H9 (cell line): ENCODE measurements at regions not wholly inside any gene's neighbourhood (a gene's known extent, or its start where the extent isn't known, plus 50 kb on each side); places are given as distances from the start of the nearest gene placed in this dataset.

Experiments
- DNase-seq: peaks from one replicate; pipeline ENCODE4 v3.0.0-alpha.2; 2017
- H2AFZ ChIP-seq: one replicate; pipeline ENCODE4 v1.6.1; 2013; ENCODE audit warnings: mild to moderate bottlenecking, low read length, control low read depth, moderate library complexity
- H2AK5ac ChIP-seq: 2 replicates; pipeline ENCODE4 v1.6.1; 2013; ENCODE audit warnings: low read length, control low read depth, mixed read lengths; ENCODE audit not compliant: insufficient read length
- H2BK120ac ChIP-seq: one replicate; pipeline ENCODE4 v1.6.1; 2013; ENCODE audit warnings: low read depth, mild to moderate bottlenecking, low read length, control low read depth, inconsistent platforms; ENCODE audit not compliant: poor library complexity, severe bottlenecking
- H2BK12ac ChIP-seq: 2 replicates; pipeline ENCODE4 v1.6.1; 2013; ENCODE audit warnings: low read length, control low read depth, mixed read lengths, low read depth; ENCODE audit not compliant: insufficient read length
- H2BK15ac ChIP-seq: 2 replicates; pipeline ENCODE4 v1.6.1; 2013; ENCODE audit warnings: low read depth, low read length, control low read depth
- H2BK20ac ChIP-seq: one replicate; pipeline ENCODE4 v1.6.1; 2013; ENCODE audit warnings: low read depth, mild to moderate bottlenecking, low read length, control low read depth, inconsistent platforms; ENCODE audit not compliant: poor library complexity, severe bottlenecking
- H2BK5ac ChIP-seq: 2 replicates; pipeline ENCODE4 v1.6.1; 2013; ENCODE audit warnings: low read length, control low read depth, mixed read lengths; ENCODE audit not compliant: insufficient read length
- H3K14ac ChIP-seq: 2 replicates; pipeline ENCODE4 v1.6.1; 2013; ENCODE audit warnings: low read length, control low read depth; ENCODE audit not compliant: insufficient read depth
- H3K18ac ChIP-seq: 2 replicates; pipeline ENCODE4 v1.6.1; 2013; ENCODE audit warnings: low read depth, mild to moderate bottlenecking, mixed read lengths, low read length, control low read depth; ENCODE audit not compliant: insufficient read length
- H3K23ac ChIP-seq: 2 replicates; pipeline ENCODE4 v1.6.1; 2013; ENCODE audit warnings: low read length, control low read depth, mixed read lengths, low read depth; ENCODE audit not compliant: insufficient read length
- H3K23me2 ChIP-seq: 2 replicates; pipeline ENCODE4 v1.6.1; 2013; ENCODE audit warnings: low read depth, mild to moderate bottlenecking, mixed read lengths, low read length, control low read depth; ENCODE audit not compliant: insufficient read length, poor library complexity, severe bottlenecking
- H3K27ac ChIP-seq: 2 replicates; pipeline ENCODE4 v1.5.1; 2013; ENCODE audit warnings: low read length, control low read depth, mixed read lengths, low read depth; ENCODE audit not compliant: insufficient read length
- H3K27me3 ChIP-seq: 2 replicates; pipeline ENCODE4 v1.6.1; 2013; ENCODE audit warnings: low read length, control low read depth, inconsistent platforms; ENCODE audit not compliant: insufficient read depth
- H3K4ac ChIP-seq: 2 replicates; pipeline ENCODE4 v1.6.1; 2013; ENCODE audit warnings: low read depth, mild to moderate bottlenecking, control low read depth, inconsistent platforms, low read length, moderate library complexity
- H3K4me1 ChIP-seq: 2 replicates; pipeline ENCODE4 v1.6.1; 2013; ENCODE audit warnings: low read length, control low read depth, inconsistent platforms; ENCODE audit not compliant: insufficient read depth
- H3K4me2 ChIP-seq: 2 replicates; pipeline ENCODE4 v1.6.1; 2013; ENCODE audit warnings: low read length, control low read depth, mixed read lengths; ENCODE audit not compliant: insufficient read length, insufficient read depth
- H3K56ac ChIP-seq: 2 replicates; pipeline ENCODE4 v1.6.1; 2013; ENCODE audit warnings: low read depth, mild to moderate bottlenecking, mixed read lengths, low read length, control low read depth; ENCODE audit not compliant: insufficient read length
- H3K79me1 ChIP-seq: 2 replicates; pipeline ENCODE4 v1.6.1; 2013; ENCODE audit warnings: low read depth, mild to moderate bottlenecking, moderate library complexity, low read length, control low read depth, inconsistent platforms; ENCODE audit not compliant: insufficient read depth, poor library complexity, severe bottlenecking
- H3K79me2 ChIP-seq: 2 replicates; pipeline ENCODE4 v1.6.1; 2013; ENCODE audit warnings: low read length, control low read depth, inconsistent platforms; ENCODE audit not compliant: insufficient read depth
- H3K9ac ChIP-seq: 2 replicates; pipeline ENCODE4 v1.6.1; 2013; ENCODE audit warnings: low read length, control low read depth, mixed read lengths; ENCODE audit not compliant: insufficient read length; ENCODE audit errors: extremely low read depth
- H3K9me3 ChIP-seq: one replicate; pipeline ENCODE4 v1.6.1; 2013; ENCODE audit warnings: low read depth, low read length, inconsistent platforms; ENCODE audit not compliant: control insufficient read depth
- H3T11ph ChIP-seq: one replicate; pipeline ENCODE4 v1.6.1; 2013; ENCODE audit warnings: mild to moderate bottlenecking, low read length, control low read depth, inconsistent platforms
- H4K20me1 ChIP-seq: one replicate; pipeline ENCODE4 v1.6.1; 2013; ENCODE audit not compliant: control insufficient read depth, insufficient read length, insufficient read depth
- H4K5ac ChIP-seq: 2 replicates; pipeline ENCODE4 v1.6.1; 2013; ENCODE audit warnings: low read depth, mild to moderate bottlenecking, mixed read lengths, low read length, control low read depth; ENCODE audit not compliant: insufficient read length
- H4K8ac ChIP-seq: replicated peaks from 2 replicates; pipeline ENCODE4 v1.6.1; 2013; ENCODE audit warnings: low read length, control low read depth, mixed read lengths, low read depth; ENCODE audit not compliant: insufficient read length
- H4K91ac ChIP-seq: 2 replicates; pipeline ENCODE4 v1.6.1; 2013; ENCODE audit warnings: low read depth, mild to moderate bottlenecking, moderate library complexity, mixed read lengths, low read length, control low read depth; ENCODE audit not compliant: insufficient read length
- H3K27ac Mint-ChIP-seq, 3 experiments: 2 replicates in 2 of 3; 3 replicates in 1 of 3; pipeline ENCODE4 v1.8.0; 2020 to 2021; ENCODE audit warnings: mixed read lengths in 3 of 3, mild to moderate bottlenecking in 1 of 3, moderate library complexity in 1 of 3
- H3K27me3 Mint-ChIP-seq: 2 replicates; pipeline ENCODE4 v1.8.0; 2021; ENCODE audit warnings: low read depth, mild to moderate bottlenecking, moderate library complexity, mixed read lengths
- H3K36me3 Mint-ChIP-seq, 3 experiments: 2 replicates in 2 of 3; 3 replicates in 1 of 3; pipeline ENCODE4 v1.8.0; 2020 to 2021; ENCODE audit warnings: low read depth in 3 of 3, mixed read lengths in 3 of 3; ENCODE audit not compliant: insufficient read depth in 1 of 3
- H3K4me1 Mint-ChIP-seq, 2 experiments: 2 replicates each; pipeline ENCODE4 v1.8.0; 2020; ENCODE audit warnings: mixed read lengths in 2 of 2
- H3K4me3 Mint-ChIP-seq, 2 experiments: 2 replicates in 1 of 2; 3 replicates in 1 of 2; pipeline ENCODE4 v1.8.0; 2020 to 2021; ENCODE audit warnings: mild to moderate bottlenecking in 2 of 2, mixed read lengths in 2 of 2, moderate library complexity in 1 of 2
- H3K9me3 Mint-ChIP-seq, 2 experiments: 2 replicates in 1 of 2; 3 replicates in 1 of 2; pipeline ENCODE4 v1.8.0; 2020; ENCODE audit warnings: mild to moderate bottlenecking in 2 of 2, mixed read lengths in 2 of 2, moderate library complexity in 1 of 2
- CTCF ChIP-seq: fragments of 200-600 bp; sonication (generic); conservative IDR thresholded peaks from 3 replicates; pipeline ENCODE4 v1.8.0; 2021; ENCODE audit warnings: antibody characterized with exemption, mild to moderate bottlenecking
- WGBS: extraction: QIAGEN DNeasy Blood & Tissue Kit; methylation state at CpG from one replicate; pipeline ENCODE4 v1.1.7; 2013; ENCODE audit warnings: missing lambda C conversion rate, low lambda C conversion rate, mixed read lengths; ENCODE audit not compliant: insufficient read length; ENCODE audit errors: extremely low coverage; 5-methylcytosine and 5-hydroxymethylcytosine counted together

DNA sequence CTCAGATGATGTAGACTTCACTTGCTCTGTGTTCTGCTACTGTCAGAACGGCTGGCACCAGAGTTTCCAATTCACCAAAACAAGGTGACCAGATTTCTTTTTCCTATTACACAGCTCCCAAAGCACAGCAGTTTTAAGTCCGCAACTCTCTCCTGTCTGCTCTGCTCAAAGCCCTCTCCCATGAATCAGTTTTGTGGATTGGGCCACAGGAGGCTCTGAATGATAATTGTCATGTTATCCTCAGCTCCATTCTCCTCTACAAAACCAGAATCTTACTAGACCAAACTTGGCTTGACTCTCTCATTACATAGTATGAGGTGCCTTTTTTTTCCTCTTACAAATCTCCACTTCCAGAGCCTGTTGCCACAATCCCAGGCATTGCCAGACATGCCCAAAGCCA, 223.5 kb downstream of the SNX13 start:
- H3K56ac ChIP-seq: no peak overlapping the region
- H2BK12ac ChIP-seq: no peak overlapping the region
- H3K27me3 ChIP-seq: no peaks in the 10 kb centered on the region
- no peak overlapping the region for H2AK5ac ChIP-seq
- H3K9me3 Mint-ChIP-seq: no peaks in the 10 kb centered on the region
- TF ChIP-seq CTCF: no peak
- H3K4ac ChIP-seq: no peak overlapping the region
- H4K8ac ChIP-seq: no peak overlapping the region
- H3K14ac ChIP-seq: no peak overlapping the region
- H4K20me1 ChIP-seq: no peaks in the 10 kb centered on the region
- H2BK20ac ChIP-seq: no peak overlapping the region
- no peak overlapping the region for H2AFZ ChIP-seq
- H3K18ac ChIP-seq: no peak overlapping the region
- no peaks in the 10 kb centered on the region for H3K36me3 Mint-ChIP-seq
- peaks cover 19 to 27% of the 10 kb centered on the region in 2 experiments for H3K4me1 Mint-ChIP-seq
- H3K27ac Mint-ChIP-seq: peak overlapping the region; percentile 1 to 69 (median 44)
- no peak overlapping the region for H4K5ac ChIP-seq
- no peak overlapping the region for H3T11ph ChIP-seq
- H3K9me3 ChIP-seq: no peaks in the 10 kb centered on the region
- no peaks in the 10 kb centered on the region; the same call in 1 of the 2 replicates for H3K4me1 ChIP-seq
- H2BK5ac ChIP-seq: no peak overlapping the region
- no CpG with 5 or more reads among the region's 2 CpGs for WGBS
- H3K79me1 ChIP-seq: no peaks in the 10 kb centered on the region
- H3K27ac ChIP-seq: no peak overlapping the region
- no peak overlapping the region for H3K4me2 ChIP-seq
- H3K79me2 ChIP-seq: no peaks in the 10 kb centered on the region
- H2BK15ac ChIP-seq: no peak overlapping the region
- H4K91ac ChIP-seq: no peak overlapping the region
- no peak overlapping the region for H3K23ac ChIP-seq
- DNase-seq: no peak
- no peak overlapping the region for H2BK120ac ChIP-seq
- H3K9ac ChIP-seq: no peak overlapping the region
- no peaks in the 10 kb centered on the region for H3K23me2 ChIP-seq
- H3K27me3 Mint-ChIP-seq: no peaks in the 10 kb centered on the region
- H3K4me3 Mint-ChIP-seq: no peak overlapping the region
